Vagina (tissue), 2 donors: ENCODE measurements at regions not wholly inside any gene's neighbourhood (a gene's known extent, or its start where the extent isn't known, plus 50 kb on each side); places are given as distances from the start of the nearest gene placed in this dataset.

Experiments used
- DNase-seq, 2 donors: peaks; one replicate each; pipeline ENCODE4 v3.0.0-alpha.2; 2017; ENCODE audit errors: extremely low spot score in 2 of 2
- H3K27ac ChIP-seq: fragments of 200-600 bp; sonication (generic); one replicate; pipeline ENCODE4 v1.5.1; 2019
- H3K27me3 ChIP-seq: fragments of 200-600 bp; sonication (generic); one replicate; pipeline ENCODE4 v1.5.1; 2019
- H3K36me3 ChIP-seq, 2 donors: fragments of 200-600 bp; sonication (generic); one replicate each; pipeline ENCODE4 v1.5.1; 2017 to 2019
- H3K4me1 ChIP-seq: fragments of 200-600 bp; sonication (generic); one replicate; pipeline ENCODE4 v1.5.1; 2019
- H3K4me3 ChIP-seq, 2 donors: fragments of 200-600 bp; sonication (generic); 1 replicate in 1 of 2; 2 replicates in 1 of 2; pipeline ENCODE4 v1.5.1; 2016 to 2019
- H3K9me3 ChIP-seq: fragments of 200-600 bp; sonication (generic); one replicate; pipeline ENCODE4 v1.5.1; 2019
- POLR2A ChIP-seq, 2 donors: fragments of 450-650 bp; IDR thresholded peaks; one replicate each; pipeline ENCODE4 v1.6.1; 2017; ENCODE audit warnings: antibody characterized with exemption in 2 of 2, mild to moderate bottlenecking in 2 of 2, moderate library complexity in 2 of 2
- POLR2AphosphoS5 ChIP-seq, 2 donors: sonication (generic); formaldehyde crosslinking; IDR thresholded peaks; one replicate each; pipeline ENCODE4 v1.9.0; 2017; ENCODE audit warnings: antibody characterized with exemption in 2 of 2, mild to moderate bottlenecking in 2 of 2, low read depth in 1 of 2; ENCODE audit not compliant: insufficient read depth in 1 of 2
- intact Hi-C: fragments of 100-400 bp; cut with DNase I; formaldehyde crosslinking; loops from one replicate; pipeline ENCODE4 v1.15.1; 2023
- TF ChIP-seq, protein P1 (sequence below), 3 experiments: fragments of 450-650 bp in 2 of 3; fragments of 200-600 bp in 1 of 3; sonication (generic) in 1 of 3; IDR thresholded peaks; one replicate each; pipeline ENCODE4 v1.5.1; 2017 to 2019; ENCODE audit warnings: antibody characterized with exemption in 3 of 3, mild to moderate bottlenecking in 2 of 3, moderate library complexity in 2 of 3

DNA sequence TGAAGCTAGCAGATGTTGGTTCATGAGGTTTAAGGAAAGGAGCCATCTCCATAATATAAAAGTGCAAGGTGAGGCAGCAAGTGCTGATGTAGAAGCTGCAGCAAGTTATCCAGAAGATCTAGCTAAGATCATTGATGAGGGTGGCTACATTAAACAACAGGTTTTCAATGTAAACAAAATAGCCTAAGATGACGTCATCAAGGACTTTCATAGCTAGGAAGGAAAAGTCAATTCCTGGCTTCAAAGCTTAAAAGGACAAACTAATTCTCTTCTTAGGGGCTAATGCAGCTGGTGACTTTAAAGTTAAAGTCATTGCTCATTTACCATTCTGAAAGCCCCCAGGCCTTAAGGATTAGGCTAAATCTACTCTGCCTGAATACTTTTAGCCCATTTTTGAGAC is 141.9 kb downstream of the MID1IP1 start:
- no peaks in the 10 kb centered on the region for H3K36me3 ChIP-seq
- TF ChIP-seq, protein P1, sequence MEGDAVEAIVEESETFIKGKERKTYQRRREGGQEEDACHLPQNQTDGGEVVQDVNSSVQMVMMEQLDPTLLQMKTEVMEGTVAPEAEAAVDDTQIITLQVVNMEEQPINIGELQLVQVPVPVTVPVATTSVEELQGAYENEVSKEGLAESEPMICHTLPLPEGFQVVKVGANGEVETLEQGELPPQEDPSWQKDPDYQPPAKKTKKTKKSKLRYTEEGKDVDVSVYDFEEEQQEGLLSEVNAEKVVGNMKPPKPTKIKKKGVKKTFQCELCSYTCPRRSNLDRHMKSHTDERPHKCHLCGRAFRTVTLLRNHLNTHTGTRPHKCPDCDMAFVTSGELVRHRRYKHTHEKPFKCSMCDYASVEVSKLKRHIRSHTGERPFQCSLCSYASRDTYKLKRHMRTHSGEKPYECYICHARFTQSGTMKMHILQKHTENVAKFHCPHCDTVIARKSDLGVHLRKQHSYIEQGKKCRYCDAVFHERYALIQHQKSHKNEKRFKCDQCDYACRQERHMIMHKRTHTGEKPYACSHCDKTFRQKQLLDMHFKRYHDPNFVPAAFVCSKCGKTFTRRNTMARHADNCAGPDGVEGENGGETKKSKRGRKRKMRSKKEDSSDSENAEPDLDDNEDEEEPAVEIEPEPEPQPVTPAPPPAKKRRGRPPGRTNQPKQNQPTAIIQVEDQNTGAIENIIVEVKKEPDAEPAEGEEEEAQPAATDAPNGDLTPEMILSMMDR (IDR thresholded peaks at IDR 0.05), result no peak
- TF ChIP-seq POLR2A (IDR thresholded peaks at IDR 0.05) (no peak), POLR2AphosphoS5 (IDR thresholded peaks at IDR 0.05; ENCODE audit: insufficient read depth in 1 of 2, low read depth in 1 of 2) (no peak)
- intact Hi-C loops, result no loop called here
- no peaks in the 10 kb centered on the region for H3K9me3 ChIP-seq
- no peaks in the 10 kb centered on the region for H3K4me1 ChIP-seq
- no peaks in the 10 kb centered on the region for H3K27me3 ChIP-seq
- no peak overlapping the region for H3K27ac ChIP-seq
- H3K4me3 ChIP-seq, result no peak overlapping the region
- DNase-seq, result no peak

- Histone ChIP-seq H3K27me3 (no peaks in the 10 kb centered on the region), H3K36me3 (no peaks in the 10 kb centered on the region), H3K4me1 (no peaks in the 10 kb centered on the region), H3K27ac (no peak overlapping the region), H3K4me3 (no peak overlapping the region), H3K9me3 (no peaks in the 10 kb centered on the region)
- no peak for DNase-seq
- TF ChIP-seq POLR2AphosphoS5 (IDR thresholded peaks at IDR 0.05; ENCODE audit: insufficient read depth in 1 of 2, low read depth in 1 of 2) (no peak), POLR2A (IDR thresholded peaks at IDR 0.05) (no peak)
- TF ChIP-seq, protein P1 (IDR thresholded peaks at IDR 0.05), result no peak
- intact Hi-C loops, result no loop called here
These were observed 146.8 kb downstream of the MID1IP1 start for GRCh38 chrX:38948046-38948445.

DNA sequence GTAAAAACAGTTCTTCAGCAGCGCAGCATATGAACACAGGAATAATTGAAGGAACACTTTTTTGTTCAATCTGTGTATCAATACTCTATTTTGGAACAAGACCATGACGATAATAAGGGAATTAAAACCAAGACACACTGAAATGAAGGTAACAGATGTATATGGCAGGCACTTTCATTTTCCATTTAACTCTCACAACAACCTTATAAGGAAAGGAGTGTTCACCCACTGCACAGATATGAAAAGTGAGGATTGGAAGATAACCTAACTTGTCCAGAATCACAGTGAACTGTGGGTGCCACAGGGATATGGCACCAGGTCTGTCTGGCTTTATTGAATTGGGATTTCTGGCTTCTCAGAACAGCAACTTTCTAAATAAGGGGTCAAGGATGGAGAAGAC is 153.3 kb downstream of the MID1IP1 start:
- intact Hi-C loops, result no loop called here
- no peaks in the 10 kb centered on the region for H3K36me3 ChIP-seq

DNA sequence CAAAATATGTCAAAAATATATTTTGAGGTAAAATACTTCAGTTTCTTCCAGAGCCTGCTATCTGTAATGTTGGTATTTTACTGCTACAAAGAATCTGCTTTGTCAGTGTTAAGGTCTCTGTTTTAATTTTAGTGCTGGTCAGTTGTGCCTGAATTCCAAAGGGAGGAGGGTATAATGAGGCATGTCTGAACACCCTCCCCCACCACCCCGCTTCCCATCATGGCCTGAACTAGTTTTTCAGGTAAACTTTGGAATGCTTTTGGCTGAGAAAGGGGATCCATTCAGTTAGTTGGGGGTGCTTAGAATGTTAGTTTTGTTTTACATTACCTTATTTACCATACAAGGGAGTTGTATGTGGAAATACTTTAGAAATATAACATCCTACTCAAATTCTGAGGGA is 158.5 kb downstream of the MID1IP1 start:
- H3K27ac ChIP-seq, result no peak overlapping the region
- intact Hi-C loops, result no loop called here
- no peaks in the 10 kb centered on the region for H3K27me3 ChIP-seq
- no peaks in the 10 kb centered on the region for H3K9me3 ChIP-seq
- H3K4me1 ChIP-seq, result no peaks in the 10 kb centered on the region
- DNase-seq, result no peak
- TF ChIP-seq, protein P1 (IDR thresholded peaks at IDR 0.05), result no peak
- TF ChIP-seq POLR2AphosphoS5 (IDR thresholded peaks at IDR 0.05; ENCODE audit: insufficient read depth in 1 of 2, low read depth in 1 of 2) (no peak), POLR2A (IDR thresholded peaks at IDR 0.05) (no peak)
- H3K4me3 ChIP-seq, result no peak overlapping the region
- no peaks in the 10 kb centered on the region for H3K36me3 ChIP-seq

More for the DNA sequence above, 153.3 kb downstream of the MID1IP1 start:
- Histone ChIP-seq H3K4me1 (no peaks in the 10 kb centered on the region), H3K4me3 (no peak overlapping the region), H3K27ac (no peak overlapping the region), H3K9me3 (no peaks in the 10 kb centered on the region), H3K27me3 (no peaks in the 10 kb centered on the region)
- DNase-seq, result no peak
- TF ChIP-seq POLR2AphosphoS5 (IDR thresholded peaks at IDR 0.05; ENCODE audit: insufficient read depth in 1 of 2, low read depth in 1 of 2) (no peak), POLR2A (IDR thresholded peaks at IDR 0.05) (no peak)

- Histone ChIP-seq H3K4me1 (no peaks in the 10 kb centered on the region), H3K27ac (no peak overlapping the region), H3K4me3 (no peak overlapping the region), H3K27me3 (no peaks in the 10 kb centered on the region), H3K36me3 (no peaks in the 10 kb centered on the region), H3K9me3 (no peaks in the 10 kb centered on the region)
- no peak for DNase-seq
- TF ChIP-seq, protein P1 (IDR thresholded peaks at IDR 0.05), result no peak
- no peak for TF ChIP-seq POLR2A (IDR thresholded peaks at IDR 0.05)
- TF ChIP-seq POLR2AphosphoS5 (IDR thresholded peaks at IDR 0.05; ENCODE audit: insufficient read depth in 1 of 2, low read depth in 1 of 2), result no peak
- intact Hi-C loops, result no loop called here
These were observed 158.9 kb downstream of the MID1IP1 start for GRCh38 chrX:38960137-38960536.
